Endothelial cell of umbilical vein (primary cell): ENCODE measurements at regions not wholly inside any gene's neighbourhood (a gene's known extent, or its start where the extent isn't known, plus 50 kb on each side); places are given as distances from the start of the nearest gene placed in this dataset.

ENCODE experiments used
- BruUV-seq: library from RNA; stranded (reverse); fragments of 400-500 nt; replicated peaks from 2 replicates; lab custom pipeline; 2021; lab: Mats Ljungman, UMichigan
- CTCF ChIA-PET: fragments of 300-600, 350-600 bp; sonication (Branson Sonifier 250); formaldehyde crosslinking; loops from one replicate; lab custom pipeline; 2021; ENCODE audit warnings: antibody characterized with exemption, inconsistent platforms; lab: Charles Lee
- POLR2A ChIA-PET: fragments of 300-600, 350-600 bp; sonication (Branson Sonifier 250); formaldehyde crosslinking; loops from one replicate; lab custom pipeline; 2021; ENCODE audit warnings: antibody characterized with exemption, inconsistent platforms; lab: Charles Lee
- DNase-seq: peaks from one replicate; pipeline ENCODE4 v3.0.0-alpha.2; 2011; ENCODE audit warnings: low read depth, low spot score
- FAIRE-seq: peaks from 2 replicates; lab custom pipeline; 2011; peaks lifted over from hg19 to GRCh38; lab: Jason Lieb, UNC
- H2AFZ ChIP-seq: 2 replicates; pipeline ENCODE4 v1.6.0; 2012; ENCODE audit warnings: low read depth, low read length, control low read depth, inconsistent platforms
- H3K27ac ChIP-seq: 2 replicates; pipeline ENCODE4 v1.5.1; 2011; ENCODE audit warnings: low read depth, mild to moderate bottlenecking, control low read depth, low read length, moderate library complexity; ENCODE audit not compliant: insufficient read depth
- H3K27me3 ChIP-seq, 2 experiments: 2 replicates each; pipeline versions ENCODE4 v1.6.0 to v1.6.1; 2011; ENCODE audit warnings: low read length in 2 of 2, mixed read lengths in 1 of 2; ENCODE audit not compliant: control insufficient read depth in 2 of 2, insufficient read depth in 2 of 2
- H3K36me3 ChIP-seq, 2 experiments: 2 replicates in 1 of 2; 3 replicates in 1 of 2; pipeline ENCODE4 v1.5.1; 2011; ENCODE audit warnings: low read length in 2 of 2, mild to moderate bottlenecking in 1 of 2, moderate library complexity in 1 of 2; ENCODE audit not compliant: control insufficient read depth in 2 of 2, insufficient read depth in 2 of 2; ENCODE audit errors: extremely low read depth in 1 of 2
- H3K4me1 ChIP-seq: 3 replicates; pipeline ENCODE4 v1.5.1; 2011; ENCODE audit warnings: mild to moderate bottlenecking, low read length; ENCODE audit not compliant: control insufficient read depth, insufficient read depth; ENCODE audit errors: extremely low read depth
- H3K4me2 ChIP-seq: 2 replicates; pipeline ENCODE4 v1.6.1; 2011; ENCODE audit warnings: low read length, control low read depth, mixed read lengths; ENCODE audit not compliant: insufficient read depth
- H3K4me3 ChIP-seq, 3 experiments: fragments of 200-600 bp in 1 of 3; sonication (generic), shearing (Covaris generic) in 1 of 3; replicated peaks in 1 of 3; 2 replicates each; pipeline ENCODE4 v1.5.1; 2011 to 2016; ENCODE audit warnings: control low read depth in 3 of 3, low read length in 3 of 3, mild to moderate bottlenecking in 2 of 3, inconsistent platforms in 1 of 3, low read depth in 1 of 3, moderate library complexity in 1 of 3; ENCODE audit not compliant: insufficient read depth in 1 of 3
- H3K79me2 ChIP-seq: 2 replicates; pipeline ENCODE4 v1.6.0; 2012; ENCODE audit warnings: low read length, inconsistent platforms; ENCODE audit not compliant: control insufficient read depth, insufficient read depth
- H3K9ac ChIP-seq: replicated peaks from 2 replicates; pipeline ENCODE3; 2011; ENCODE audit warnings: low read length, control low read depth; ENCODE audit not compliant: insufficient read depth; ENCODE audit errors: extremely low read depth
- H3K9me1 ChIP-seq: replicated peaks from 3 replicates; pipeline ENCODE4 v1.6.0; 2011; ENCODE audit warnings: mild to moderate bottlenecking, low read length; ENCODE audit not compliant: control insufficient read depth, insufficient read depth; ENCODE audit errors: extremely low read depth
- H3K9me3 ChIP-seq: replicated peaks from 2 replicates; pipeline ENCODE4 v1.5.1; 2012; ENCODE audit warnings: low read length, inconsistent platforms; ENCODE audit not compliant: control insufficient read depth, insufficient read depth
- H4K20me1 ChIP-seq: replicated peaks from 2 replicates; pipeline ENCODE3; 2011; ENCODE audit warnings: mild to moderate bottlenecking, low read length; ENCODE audit not compliant: control insufficient read depth, insufficient read depth; ENCODE audit errors: extremely low read depth
- CTCF ChIP-seq, 2 donors: IDR thresholded peaks; 1 replicate in 1 of 2; 2 replicates in 1 of 2; pipeline ENCODE4 v1.5.1; 2011; ENCODE audit warnings: low read length in 2 of 2, mild to moderate bottlenecking in 2 of 2, moderate library complexity in 2 of 2, control low read depth in 1 of 2, inconsistent platforms in 1 of 2, low read depth in 1 of 2; ENCODE audit not compliant: insufficient read depth in 1 of 2; ENCODE audit errors: extremely low read depth in 1 of 2
- EZH2 ChIP-seq: IDR thresholded peaks from 2 replicates; pipeline ENCODE4 v1.6.1; 2012; ENCODE audit warnings: borderline replicate concordance, low read depth, mild to moderate bottlenecking, moderate library complexity, low read length, inconsistent platforms; ENCODE audit not compliant: severe bottlenecking
- FOS ChIP-seq: IDR thresholded peaks from 2 replicates; pipeline ENCODE4 v1.6.1; 2011; ENCODE audit warnings: mild to moderate bottlenecking, low read length, moderate library complexity, borderline replicate concordance; ENCODE audit not compliant: insufficient read depth
- GATA2 ChIP-seq: IDR thresholded peaks from 2 replicates; pipeline ENCODE4 v1.7.0; 2011; ENCODE audit warnings: low read depth, mild to moderate bottlenecking, moderate library complexity, mixed read lengths, low read length; ENCODE audit not compliant: insufficient read length, insufficient read depth
- JUN ChIP-seq: IDR thresholded peaks from 2 replicates; pipeline ENCODE4 v1.6.1; 2011; ENCODE audit warnings: borderline replicate concordance, low read depth; ENCODE audit not compliant: insufficient read length, insufficient read depth
- MAX ChIP-seq: IDR thresholded peaks from 2 replicates; pipeline ENCODE4 v1.6.1; 2011; ENCODE audit not compliant: insufficient read depth, insufficient read length
- MYC ChIP-seq: IDR thresholded peaks from one replicate; pipeline ENCODE4 v1.6.1; 2011; ENCODE audit warnings: mild to moderate bottlenecking, low read depth, low read length
- POLR2A ChIP-seq: IDR thresholded peaks from 2 replicates; pipeline ENCODE4 v1.6.1; 2012; ENCODE audit warnings: low read depth, mild to moderate bottlenecking, control low read depth, low read length
- POLR2AphosphoS5 ChIP-seq: IDR thresholded peaks from 2 replicates; pipeline ENCODE4 v1.6.1; 2012; ENCODE audit warnings: low read depth, mild to moderate bottlenecking, control low read depth, low read length, moderate library complexity; ENCODE audit not compliant: insufficient read depth
- dilution Hi-C: fragments of 300-500 bp; cut with MboI; formaldehyde crosslinking; loops from one replicate; pipeline ENCODE4 v1.15.0; 2019; ENCODE audit warnings: low sequenced_read_pairs; ENCODE audit not compliant: extremely low pct_ligation_motif_present
- intact Hi-C: fragments of 100-400 bp; cut with micrococcal nuclease; formaldehyde crosslinking; loops from one replicate; pipeline ENCODE4 v1.10.0; 2022

GRCh38 chr11:70712471-70712870, 314.1 kb downstream of the CTTN start:
- POLR2A ChIA-PET: no interaction called here
- H3K9me3 ChIP-seq: no peaks in the 10 kb centered on the region
- no peak overlapping the region for H3K4me3 ChIP-seq
- DNase-seq (no peak), FAIRE-seq (no peak)
- H3K36me3 ChIP-seq: no peaks in the 10 kb centered on the region
- no peak overlapping the region for H3K27ac ChIP-seq
- CTCF ChIA-PET: no interaction called here
- no peak overlapping the region for H2AFZ ChIP-seq
- no peaks in the 10 kb centered on the region for H3K4me1 ChIP-seq
- no peak for TF ChIP-seq MAX
- no peak for TF ChIP-seq FOS
- TF ChIP-seq POLR2A: no peak
- no peak for TF ChIP-seq GATA2
- no peak for TF ChIP-seq EZH2
- no peak for TF ChIP-seq POLR2AphosphoS5
- TF ChIP-seq JUN: no peak
- no peak for TF ChIP-seq CTCF (IDR thresholded peaks at IDR 0.05; ENCODE audit: extremely low read depth in 1 of 2, insufficient read depth in 1 of 2, low read depth in 1 of 2, low read length in 2 of 2)
- TF ChIP-seq MYC: no peak
- no TSS peak for BruUV-seq
- no peak overlapping the region for H3K4me2 ChIP-seq
- no peaks in the 10 kb centered on the region for H3K79me2 ChIP-seq
- dilution Hi-C loops: no loop called here
- no peaks in the 10 kb centered on the region for H3K9me1 ChIP-seq
- no peaks in the 10 kb centered on the region for H4K20me1 ChIP-seq
- no peak overlapping the region for H3K9ac ChIP-seq
- no peaks in the 10 kb centered on the region for H3K27me3 ChIP-seq
- intact Hi-C loops: no loop called here
